ENCODE measurements at regions not wholly inside any gene's neighbourhood (a gene's known extent, or its start where the extent isn't known, plus 50 kb on each side); places are given as distances from the start of the nearest gene placed in this dataset.
A peak's percentile ranks its signal among the peaks of the same experiment; 100 is the strongest.

DNA sequence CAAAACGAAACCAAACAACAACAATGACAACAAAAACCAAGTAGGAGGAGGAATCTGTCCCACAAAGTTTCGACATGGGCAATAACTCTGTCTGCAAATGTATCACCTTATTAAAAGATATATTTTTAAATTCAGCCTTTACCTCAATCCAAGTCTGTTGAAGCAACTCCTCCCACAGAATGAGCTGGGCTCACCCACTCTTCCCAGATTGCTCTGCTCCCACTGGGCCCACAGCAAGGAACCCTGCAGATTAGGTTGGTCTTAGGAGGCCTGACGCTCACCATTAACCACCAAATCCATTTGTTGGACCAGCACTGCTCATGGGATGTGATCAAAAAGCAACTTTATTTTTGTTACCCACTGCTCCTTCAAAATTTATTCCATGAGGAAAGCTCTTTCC is 114.7 kb upstream of the CDC42BPA start:
- Histone ChIP-seq H3K36me3 (no peaks in the 10 kb centered on the region), H3K27ac (no peak overlapping the region), H3K4me3 (no peak overlapping the region), H3K4me1 (peaks cover 0 to 34% (median 2%) of the 10 kb centered on the region in 4 donors), H3K9me3 (no peaks in the 10 kb centered on the region), H3K27me3 (no peaks in the 10 kb centered on the region)
- no peak for TF ChIP-seq EP300 (IDR thresholded peaks at IDR 0.05)
- TF ChIP-seq, protein P1, sequence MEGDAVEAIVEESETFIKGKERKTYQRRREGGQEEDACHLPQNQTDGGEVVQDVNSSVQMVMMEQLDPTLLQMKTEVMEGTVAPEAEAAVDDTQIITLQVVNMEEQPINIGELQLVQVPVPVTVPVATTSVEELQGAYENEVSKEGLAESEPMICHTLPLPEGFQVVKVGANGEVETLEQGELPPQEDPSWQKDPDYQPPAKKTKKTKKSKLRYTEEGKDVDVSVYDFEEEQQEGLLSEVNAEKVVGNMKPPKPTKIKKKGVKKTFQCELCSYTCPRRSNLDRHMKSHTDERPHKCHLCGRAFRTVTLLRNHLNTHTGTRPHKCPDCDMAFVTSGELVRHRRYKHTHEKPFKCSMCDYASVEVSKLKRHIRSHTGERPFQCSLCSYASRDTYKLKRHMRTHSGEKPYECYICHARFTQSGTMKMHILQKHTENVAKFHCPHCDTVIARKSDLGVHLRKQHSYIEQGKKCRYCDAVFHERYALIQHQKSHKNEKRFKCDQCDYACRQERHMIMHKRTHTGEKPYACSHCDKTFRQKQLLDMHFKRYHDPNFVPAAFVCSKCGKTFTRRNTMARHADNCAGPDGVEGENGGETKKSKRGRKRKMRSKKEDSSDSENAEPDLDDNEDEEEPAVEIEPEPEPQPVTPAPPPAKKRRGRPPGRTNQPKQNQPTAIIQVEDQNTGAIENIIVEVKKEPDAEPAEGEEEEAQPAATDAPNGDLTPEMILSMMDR (IDR thresholded peaks at IDR 0.05), result no peak
- no peak for TF ChIP-seq POLR2A (IDR thresholded peaks at IDR 0.05)
- WGBS, 2 donors, result 93 to 98% methylated on average over 3 of the region's 3 CpGs
- no peak for DNase-seq (ENCODE audit: low spot score in 2 of 2)

DNA sequence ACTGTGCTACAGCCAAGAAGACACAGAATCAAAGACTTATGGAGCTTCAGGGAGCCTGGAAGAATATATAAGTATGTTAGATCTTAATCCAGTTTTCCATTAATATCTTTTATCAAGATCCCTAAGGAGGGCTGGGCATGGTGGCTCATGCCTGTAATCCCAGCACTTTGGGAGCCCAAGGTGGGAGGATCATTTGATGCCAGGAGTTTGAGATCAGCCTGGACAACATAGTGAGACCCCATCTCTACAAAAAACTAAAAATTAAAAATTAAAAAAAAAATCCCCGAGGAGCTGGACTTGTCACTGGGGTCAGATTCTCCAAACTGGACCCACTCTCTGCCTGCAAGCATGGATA is 113.9 kb upstream of the CDC42BPA start:
- TF ChIP-seq, protein P1 (IDR thresholded peaks at IDR 0.05), result no peak
- TF ChIP-seq POLR2A (IDR thresholded peaks at IDR 0.05) (no peak), EP300 (IDR thresholded peaks at IDR 0.05) (no peak)
- 88 to 94% methylated on average over 1 of the region's 1 CpG for WGBS, 2 donors
- no peaks in the 10 kb centered on the region for H3K9me3 ChIP-seq
- no peaks in the 10 kb centered on the region for H3K36me3 ChIP-seq
- DNase-seq (ENCODE audit: low spot score in 2 of 2), result no peak
- no peaks in the 10 kb centered on the region for H3K27me3 ChIP-seq
- H3K4me3 ChIP-seq, result no peak overlapping the region
- peaks cover 0 to 26% (median 2%) of the 10 kb centered on the region in 4 donors for H3K4me1 ChIP-seq
- peak overlapping the region in 1 of 4 donors; percentile 36 for H3K27ac ChIP-seq

DNA sequence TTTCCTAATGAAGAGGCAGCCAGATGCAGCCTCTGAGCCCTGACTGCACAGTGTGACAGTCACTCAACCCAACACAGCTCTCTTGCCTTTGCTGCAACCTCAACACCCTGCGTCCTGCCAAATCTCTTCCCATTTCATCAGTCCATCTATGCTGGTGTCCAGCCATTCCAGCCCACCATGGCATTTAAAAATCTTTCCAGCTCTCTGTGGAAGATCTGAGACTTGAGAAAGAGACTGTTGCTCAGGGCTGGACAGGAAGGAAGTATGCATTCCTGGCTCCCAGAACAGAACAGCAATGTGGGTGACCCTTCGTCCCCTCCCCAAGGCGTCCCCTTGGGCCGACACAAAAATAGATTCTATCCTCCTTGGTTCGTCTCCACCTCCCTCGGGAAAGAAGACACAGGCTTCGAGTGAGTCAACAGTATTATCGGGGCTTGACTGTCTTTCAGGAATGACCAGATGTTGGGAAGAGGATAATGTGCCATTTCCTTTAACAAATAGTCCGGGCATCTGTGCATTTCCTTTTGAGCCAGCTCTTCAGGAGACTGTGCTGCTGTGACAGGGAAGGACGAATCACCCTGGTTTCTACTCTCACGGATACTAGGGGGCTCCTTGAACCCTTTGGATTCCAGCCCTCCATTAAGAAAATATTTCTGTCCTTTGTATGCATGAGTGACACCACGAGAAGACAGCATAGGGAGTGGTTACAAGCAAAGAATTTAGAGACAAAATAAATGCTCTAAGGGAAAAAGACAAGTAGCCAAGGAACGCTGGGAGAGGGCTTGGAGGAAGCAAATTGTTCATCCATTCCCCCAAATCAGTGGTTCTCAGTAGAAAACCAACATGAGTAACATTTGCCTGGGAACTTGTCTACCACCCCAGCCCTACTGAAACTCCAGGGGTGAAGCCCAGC is 111.4 kb upstream of the CDC42BPA start:
- Histone ChIP-seq H3K36me3 (no peaks in the 10 kb centered on the region), H3K9me3 (no peaks in the 10 kb centered on the region), H3K27me3 (no peaks in the 10 kb centered on the region), H3K27ac (peak overlapping the region in 2 of 4 donors; percentile 19 to 32), H3K4me3 (no peak overlapping the region), H3K4me1 (peaks cover 0 to 26% (median 2%) of the 10 kb centered on the region in 4 donors)
- WGBS, 2 donors, result 45 to 54% methylated on average over 13 of the region's 13 CpGs
- TF ChIP-seq, protein P1 (IDR thresholded peaks at IDR 0.05), result no peak
- TF ChIP-seq POLR2A (IDR thresholded peaks at IDR 0.05), result no peak
- TF ChIP-seq EP300 (IDR thresholded peaks at IDR 0.05), result no peak
- DNase-seq (ENCODE audit: low spot score in 2 of 2), result no peak

DNA sequence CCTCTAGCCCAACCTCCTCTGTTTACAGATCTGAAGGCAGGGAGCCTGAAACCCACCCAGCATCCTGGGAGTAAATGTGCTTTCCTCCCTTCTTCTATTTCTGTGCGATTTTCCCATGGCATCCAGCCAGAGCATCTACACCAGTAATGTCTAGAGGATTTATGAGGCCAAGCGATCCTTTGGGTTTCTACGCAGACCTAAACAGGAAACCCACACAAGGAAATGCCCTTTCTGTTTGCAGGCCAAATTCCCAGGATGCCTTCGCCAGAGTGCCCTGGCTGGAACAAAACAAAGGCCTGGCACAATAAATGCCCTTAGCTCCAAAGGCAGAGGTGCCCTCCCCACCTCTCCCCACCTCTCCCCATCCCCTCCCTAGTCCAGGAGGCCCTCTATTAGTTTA is 110.5 kb upstream of the CDC42BPA start:
- no peaks in the 10 kb centered on the region for H3K27me3 ChIP-seq
- H3K36me3 ChIP-seq, result no peaks in the 10 kb centered on the region
- H3K4me1 ChIP-seq, result peaks cover 0 to 26% (median 2%) of the 10 kb centered on the region in 4 donors
- H3K27ac ChIP-seq, result peak overlapping the region in 1 of 4 donors; percentile 19
- H3K9me3 ChIP-seq, result no peaks in the 10 kb centered on the region
- TF ChIP-seq POLR2A (IDR thresholded peaks at IDR 0.05) (no peak), EP300 (IDR thresholded peaks at IDR 0.05) (no peak)
- TF ChIP-seq, protein P1 (IDR thresholded peaks at IDR 0.05), result no peak
- H3K4me3 ChIP-seq, result no peak overlapping the region
- WGBS, 2 donors, result 10 to 21% methylated on average over 4 of the region's 4 CpGs
- DNase-seq (ENCODE audit: low spot score in 2 of 2), result no peak

DNA sequence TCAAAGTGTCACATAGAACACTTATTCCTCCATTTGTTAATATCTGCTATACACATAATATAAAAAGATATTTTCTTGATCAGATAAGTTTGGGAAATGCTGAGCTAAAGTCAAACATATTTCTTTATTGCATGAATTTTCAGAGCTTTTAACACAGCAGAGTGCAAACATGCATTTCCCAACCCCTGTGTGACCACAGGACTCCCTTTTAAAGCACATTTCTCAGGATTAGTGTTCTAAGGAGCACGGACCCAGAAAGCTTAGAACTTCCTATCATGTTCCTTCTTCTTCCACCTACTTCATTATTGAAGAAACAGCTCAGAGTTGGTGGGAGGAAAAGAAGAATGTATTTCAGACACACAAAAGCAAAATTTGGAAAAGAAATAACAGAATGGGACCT is 109.1 kb upstream of the CDC42BPA start:
- H3K4me3 ChIP-seq, result no peak overlapping the region
- no peaks in the 10 kb centered on the region for H3K9me3 ChIP-seq
- TF ChIP-seq, protein P1 (IDR thresholded peaks at IDR 0.05), result no peak
- TF ChIP-seq POLR2A (IDR thresholded peaks at IDR 0.05) (no peak), EP300 (IDR thresholded peaks at IDR 0.05) (no peak)
- no peak for DNase-seq (ENCODE audit: low spot score in 2 of 2)
- H3K36me3 ChIP-seq, result no peaks in the 10 kb centered on the region
- H3K4me1 ChIP-seq, result peaks cover 0 to 26% (median 2%) of the 10 kb centered on the region in 4 donors
- H3K27ac ChIP-seq, result no peak overlapping the region
- H3K27me3 ChIP-seq, result no peaks in the 10 kb centered on the region
- WGBS, 2 donors, result 74 to 86% methylated on average over 1 of the region's 1 CpG

All from tibial nerve (tissue), 4 donors.